Caco-2 (cell line): ENCODE measurements at regions not wholly inside any gene's neighbourhood (a gene's known extent, or its start where the extent isn't known, plus 50 kb on each side); places are given as distances from the start of the nearest gene placed in this dataset.

Source experiments
- BruUV-seq: library from RNA; stranded (reverse); fragments of 400-500 nt; replicated peaks from 2 replicates; lab custom pipeline; 2021; lab: Mats Ljungman, UMichigan
- CTCF ChIA-PET: fragments of 300-600 bp; sonication (Branson Sonifier 250); formaldehyde crosslinking; loops from one replicate; lab custom pipeline; 2022; ENCODE audit warnings: antibody characterized with exemption; lab: Charles Lee
- POLR2A ChIA-PET: fragments of 300-600 bp; sonication (Branson Sonifier 250); formaldehyde crosslinking; loops from one replicate; lab custom pipeline; 2022; ENCODE audit warnings: antibody characterized with exemption; lab: Charles Lee
- DNase-seq, 2 experiments: peaks; one replicate each; pipeline versions ENCODE4 v3.0.0 to v3.0.0-alpha.2; 2020 to 2022
- H3K27me3 ChIP-seq: replicated peaks from 2 replicates; pipeline ENCODE4 v1.6.0; 2011; ENCODE audit warnings: low read length; ENCODE audit not compliant: control insufficient read depth, insufficient read depth
- H3K36me3 ChIP-seq: 2 replicates; pipeline ENCODE4 v1.5.1; 2011; ENCODE audit warnings: low read length; ENCODE audit not compliant: control insufficient read depth, insufficient read depth
- H3K4me1 ChIP-seq: fragments of 250-450 bp; sonication (Bioruptor Pico); 2 replicates; pipeline ENCODE4 v1.5.1; 2020; ENCODE audit warnings: mild to moderate bottlenecking
- H3K4me3 ChIP-seq: 2 replicates; pipeline ENCODE4 v1.5.1; 2011; ENCODE audit warnings: low read depth, mild to moderate bottlenecking, control low read depth, low read length
- H3K9me3 ChIP-seq: fragments of 250-450 bp; sonication (Bioruptor Pico); 2 replicates; pipeline ENCODE4 v1.5.1; 2020; ENCODE audit warnings: mild to moderate bottlenecking, moderate library complexity
- H3K27ac Mint-ChIP-seq: one replicate; pipeline ENCODE4 v1.8.0; 2022; ENCODE audit warnings: mixed read lengths; ENCODE audit not compliant: unreplicated experiment
- H3K27me3 Mint-ChIP-seq: one replicate; pipeline ENCODE4 v1.8.0; 2022; ENCODE audit warnings: mixed read lengths; ENCODE audit not compliant: insufficient read depth, unreplicated experiment
- H3K36me3 Mint-ChIP-seq: one replicate; pipeline ENCODE4 v1.8.0; 2022; ENCODE audit warnings: mild to moderate bottlenecking, mixed read lengths; ENCODE audit not compliant: insufficient read depth, unreplicated experiment
- H3K4me1 Mint-ChIP-seq: one replicate; pipeline ENCODE4 v1.8.0; 2022; ENCODE audit warnings: low read depth, mixed read lengths; ENCODE audit not compliant: unreplicated experiment
- H3K4me3 Mint-ChIP-seq: one replicate; pipeline ENCODE4 v1.8.0; 2022; ENCODE audit warnings: mild to moderate bottlenecking, moderate library complexity, mixed read lengths; ENCODE audit not compliant: unreplicated experiment
- H3K9me3 Mint-ChIP-seq: one replicate; pipeline ENCODE4 v1.8.0; 2022; ENCODE audit warnings: mixed read lengths; ENCODE audit not compliant: unreplicated experiment
- intact Hi-C: fragments of 100-400 bp; cut with micrococcal nuclease; formaldehyde crosslinking; loops from one replicate; pipeline ENCODE4 v1.10.0; 2022; ENCODE audit not compliant: unreplicated experiment
- TF ChIP-seq, protein P1 (sequence below), 2 experiments: fragments of 200-600 bp in 1 of 2; IDR thresholded peaks; 1 replicate in 1 of 2; 2 replicates in 1 of 2; pipeline versions ENCODE4 v1.5.1 to v1.8.0; 2011 to 2022; ENCODE audit warnings: antibody characterized with exemption in 1 of 2, control low read depth in 1 of 2, inconsistent platforms in 1 of 2, low read depth in 1 of 2, low read length in 1 of 2, mild to moderate bottlenecking in 1 of 2, moderate library complexity in 1 of 2; ENCODE audit not compliant: insufficient read depth in 1 of 2, severe bottlenecking in 1 of 2, unreplicated experiment in 1 of 2

DNA sequence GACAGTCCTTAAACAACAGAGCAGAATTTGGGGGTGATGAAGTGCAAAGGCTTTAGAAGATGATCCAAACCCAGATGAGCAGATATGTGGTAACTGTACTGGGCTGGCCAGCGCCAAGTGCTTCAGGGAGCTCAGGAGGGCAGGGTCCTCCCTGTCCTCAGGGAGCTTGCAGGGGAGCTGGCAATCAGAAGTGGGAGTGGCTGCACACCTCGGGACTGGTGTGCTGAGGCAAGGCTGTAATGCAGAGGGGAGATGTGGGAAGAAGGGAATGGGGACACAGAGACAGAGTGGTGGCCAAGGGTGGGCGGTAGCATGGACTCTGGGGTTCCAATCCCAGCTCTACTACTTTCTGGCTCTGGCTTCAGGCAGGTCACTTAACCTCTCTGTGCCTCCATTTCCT is 235.6 kb upstream of the NCAM1 start:
- H3K9me3 ChIP-seq: no peaks in the 10 kb centered on the region
- no peak overlapping the region for H3K4me3 ChIP-seq
- POLR2A ChIA-PET: no interaction called here
- no peak overlapping the region for H3K27ac Mint-ChIP-seq
- TF ChIP-seq, protein P1, sequence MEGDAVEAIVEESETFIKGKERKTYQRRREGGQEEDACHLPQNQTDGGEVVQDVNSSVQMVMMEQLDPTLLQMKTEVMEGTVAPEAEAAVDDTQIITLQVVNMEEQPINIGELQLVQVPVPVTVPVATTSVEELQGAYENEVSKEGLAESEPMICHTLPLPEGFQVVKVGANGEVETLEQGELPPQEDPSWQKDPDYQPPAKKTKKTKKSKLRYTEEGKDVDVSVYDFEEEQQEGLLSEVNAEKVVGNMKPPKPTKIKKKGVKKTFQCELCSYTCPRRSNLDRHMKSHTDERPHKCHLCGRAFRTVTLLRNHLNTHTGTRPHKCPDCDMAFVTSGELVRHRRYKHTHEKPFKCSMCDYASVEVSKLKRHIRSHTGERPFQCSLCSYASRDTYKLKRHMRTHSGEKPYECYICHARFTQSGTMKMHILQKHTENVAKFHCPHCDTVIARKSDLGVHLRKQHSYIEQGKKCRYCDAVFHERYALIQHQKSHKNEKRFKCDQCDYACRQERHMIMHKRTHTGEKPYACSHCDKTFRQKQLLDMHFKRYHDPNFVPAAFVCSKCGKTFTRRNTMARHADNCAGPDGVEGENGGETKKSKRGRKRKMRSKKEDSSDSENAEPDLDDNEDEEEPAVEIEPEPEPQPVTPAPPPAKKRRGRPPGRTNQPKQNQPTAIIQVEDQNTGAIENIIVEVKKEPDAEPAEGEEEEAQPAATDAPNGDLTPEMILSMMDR (IDR thresholded peaks at IDR 0.05; ENCODE audit: insufficient read depth in 1 of 2, low read depth in 1 of 2, low read length in 1 of 2, severe bottlenecking in 1 of 2, unreplicated experiment in 1 of 2): no peak
- no peaks in the 10 kb centered on the region for H3K27me3 ChIP-seq
- H3K36me3 ChIP-seq: no peaks in the 10 kb centered on the region
- CTCF ChIA-PET: no interaction called here
- H3K4me1 Mint-ChIP-seq: no peaks in the 10 kb centered on the region
- no peaks in the 10 kb centered on the region for H3K4me1 ChIP-seq
- no peak overlapping the region for H3K4me3 Mint-ChIP-seq
- no TSS peak for BruUV-seq
- DNase-seq: no peak
- no peaks in the 10 kb centered on the region for H3K9me3 Mint-ChIP-seq
- H3K36me3 Mint-ChIP-seq: no peaks in the 10 kb centered on the region
- intact Hi-C loops: no loop called here
- peaks cover 25% of the 10 kb centered on the region for H3K27me3 Mint-ChIP-seq

DNA sequence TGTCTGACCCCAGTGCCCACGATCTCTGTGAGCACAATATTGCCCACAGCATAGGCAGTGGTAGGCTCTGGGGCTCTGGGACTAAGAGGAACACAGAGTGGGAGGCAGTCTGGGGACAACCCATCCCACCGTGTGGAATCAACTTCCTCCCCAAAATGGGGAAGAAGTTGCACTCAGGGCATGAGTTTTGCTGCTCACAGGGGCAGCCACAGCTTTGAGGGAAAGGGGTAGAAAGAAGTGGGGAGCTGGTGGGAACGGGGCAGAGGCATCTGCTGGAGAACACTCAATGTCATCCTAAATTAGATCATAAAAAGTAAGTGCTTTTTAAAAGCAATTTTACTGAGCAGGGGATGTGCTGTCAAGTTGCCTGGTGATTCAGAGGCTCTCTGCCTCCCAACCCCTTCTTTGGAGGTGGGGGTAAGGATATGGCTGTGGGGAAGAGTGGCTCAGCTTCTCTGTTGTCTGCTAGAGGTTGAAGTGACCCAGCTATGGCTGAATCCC is 233.8 kb upstream of the NCAM1 start:
- no peaks in the 10 kb centered on the region for H3K9me3 ChIP-seq
- H3K27me3 Mint-ChIP-seq: peaks cover 17% of the 10 kb centered on the region
- no peaks in the 10 kb centered on the region; the same call in 1 of the 2 replicates for H3K27me3 ChIP-seq
- no peak overlapping the region for H3K4me3 Mint-ChIP-seq
- DNase-seq: no peak
- no peaks in the 10 kb centered on the region for H3K4me1 ChIP-seq
- intact Hi-C loops: no loop called here
- H3K4me1 Mint-ChIP-seq: no peaks in the 10 kb centered on the region
- TF ChIP-seq, protein P1 (IDR thresholded peaks at IDR 0.05; ENCODE audit: insufficient read depth in 1 of 2, low read depth in 1 of 2, low read length in 1 of 2, severe bottlenecking in 1 of 2, unreplicated experiment in 1 of 2): no peak
- H3K4me3 ChIP-seq: no peak overlapping the region
- H3K36me3 ChIP-seq: no peaks in the 10 kb centered on the region
- H3K36me3 Mint-ChIP-seq: no peaks in the 10 kb centered on the region
- no TSS peak for BruUV-seq
- H3K27ac Mint-ChIP-seq: no peak overlapping the region
- POLR2A ChIA-PET: no interaction called here
- CTCF ChIA-PET: no interaction called here
- no peaks in the 10 kb centered on the region for H3K9me3 Mint-ChIP-seq

DNA sequence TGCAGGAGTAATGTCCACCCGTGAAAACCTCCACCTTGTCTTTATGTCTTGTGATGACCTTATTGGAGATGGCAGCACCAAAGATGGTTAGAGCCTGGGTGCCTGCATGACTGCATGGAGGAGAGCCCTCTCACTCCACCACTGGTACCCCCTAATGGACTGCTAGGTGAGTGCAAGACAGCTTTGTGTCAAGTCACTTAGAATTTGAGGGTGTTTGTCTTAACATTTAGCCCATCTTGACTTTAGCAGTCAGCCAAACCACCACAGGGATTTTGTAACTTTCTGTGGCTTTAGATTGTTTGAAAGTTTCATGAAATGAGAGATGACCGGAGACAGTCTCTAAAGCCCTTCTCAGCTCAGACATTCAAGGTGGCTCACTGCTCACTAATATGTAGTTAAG is 232.9 kb upstream of the NCAM1 start:
- no peak overlapping the region for H3K27ac Mint-ChIP-seq
- no peak overlapping the region for H3K4me3 ChIP-seq
- no peaks in the 10 kb centered on the region for H3K9me3 ChIP-seq
- H3K9me3 Mint-ChIP-seq: no peaks in the 10 kb centered on the region
- no peaks in the 10 kb centered on the region for H3K36me3 ChIP-seq
- H3K27me3 ChIP-seq: no peaks in the 10 kb centered on the region; the same call in 1 of the 2 replicates
- intact Hi-C loops: no loop called here
- TF ChIP-seq, protein P1 (IDR thresholded peaks at IDR 0.05; ENCODE audit: insufficient read depth in 1 of 2, low read depth in 1 of 2, low read length in 1 of 2, severe bottlenecking in 1 of 2, unreplicated experiment in 1 of 2): no peak
- BruUV-seq: no TSS peak
- peaks cover 14% of the 10 kb centered on the region for H3K27me3 Mint-ChIP-seq
- no peak overlapping the region for H3K4me3 Mint-ChIP-seq
- no peaks in the 10 kb centered on the region for H3K36me3 Mint-ChIP-seq
- H3K4me1 Mint-ChIP-seq: no peaks in the 10 kb centered on the region
- ChIA-PET POLR2A (no interaction called here), CTCF (no interaction called here)
- H3K4me1 ChIP-seq: no peaks in the 10 kb centered on the region
- no peak for DNase-seq
